Lung (tissue), 11 donors: ENCODE measurements at regions not wholly inside any gene's neighbourhood (a gene's known extent, or its start where the extent isn't known, plus 50 kb on each side); places are given as distances from the start of the nearest gene placed in this dataset.

Experiments
- ATAC-seq: fragments of 200-7000 bp; cut with Tn5 transposase; one replicate; pipeline ENCODE4 v1.9.1; 2020; ENCODE audit warnings: moderate number of reproducible peaks; ENCODE audit not compliant: insufficient read depth, low FRiP score
- DNase-seq, 3 donors: peaks; one replicate each; pipeline ENCODE4 v3.0.0-alpha.2; 2013 to 2017
- H3K27ac ChIP-seq, 2 donors: one replicate each; pipeline ENCODE4 v1.5.1; 2013; ENCODE audit warnings: mild to moderate bottlenecking in 2 of 2, moderate library complexity in 2 of 2, control low read depth in 1 of 2, inconsistent platforms in 1 of 2, low read depth in 1 of 2, low read length in 1 of 2
- H3K27me3 ChIP-seq, 3 donors: one replicate each; pipeline ENCODE4 v1.5.1; 2013; ENCODE audit warnings: low read length in 2 of 3; ENCODE audit not compliant: control insufficient read depth in 3 of 3, insufficient read depth in 3 of 3
- H3K36me3 ChIP-seq, 4 donors: one replicate each; pipeline ENCODE4 v1.5.1; 2013; ENCODE audit warnings: low read length in 4 of 4, mild to moderate bottlenecking in 1 of 4, moderate library complexity in 1 of 4; ENCODE audit not compliant: control insufficient read depth in 4 of 4, insufficient read depth in 4 of 4
- H3K4me1 ChIP-seq, 5 donors: one replicate each; pipeline ENCODE4 v1.5.1; 2013; ENCODE audit warnings: low read length in 5 of 5, mild to moderate bottlenecking in 2 of 5, moderate library complexity in 1 of 5; ENCODE audit not compliant: control insufficient read depth in 5 of 5, insufficient read depth in 5 of 5
- H3K4me3 ChIP-seq: one replicate; pipeline ENCODE4 v1.5.1; 2013; ENCODE audit warnings: mild to moderate bottlenecking, control low read depth, moderate library complexity
- H3K9ac ChIP-seq, 2 donors: one replicate each; pipeline ENCODE4 v1.5.1; 2013; ENCODE audit warnings: low read length in 2 of 2, control low read depth in 1 of 2; ENCODE audit not compliant: insufficient read depth in 1 of 2
- H3K9me3 ChIP-seq, 4 donors: one replicate each; pipeline ENCODE4 v1.5.1; 2013; ENCODE audit warnings: low read length in 3 of 4, mild to moderate bottlenecking in 1 of 4, moderate library complexity in 1 of 4; ENCODE audit not compliant: control insufficient read depth in 4 of 4, insufficient read depth in 3 of 4
- WGBS, 2 donors: extraction: QIAGEN DNeasy Blood & Tissue Kit; methylation state at CpG; one replicate each; pipeline ENCODE4 v1.1.7; 2013; 5-methylcytosine and 5-hydroxymethylcytosine counted together
- TF ChIP-seq, protein P1 (sequence below): IDR thresholded peaks from 2 replicates; pipeline ENCODE4 v1.5.1; 2012; ENCODE audit warnings: mild to moderate bottlenecking; ENCODE audit errors: control extremely low read depth, extremely low read depth
- donor health status: control.
- donor health status: control.
- donor health status: Bipolar disorder and iron deficiency.
- donor health status: healthy.
- donor health status: DM: yes; HTN: yes; CAD: no.

GRCh38 chr5:168167338-168167737 lies 124.1 kb upstream of the WWC1 start:
- Histone ChIP-seq H3K4me1 (peaks cover 0 to 18% (median 5%) of the 10 kb centered on the region in 5 donors), H3K4me3 (no peak overlapping the region), H3K27me3 (no peaks in the 10 kb centered on the region), H3K27ac (no peak overlapping the region), H3K36me3 (no peaks in the 10 kb centered on the region), H3K9me3 (peaks cover 0 to 2% (median 0%) of the 10 kb centered on the region in 4 donors), H3K9ac (no peak overlapping the region)
- TF ChIP-seq, protein P1, sequence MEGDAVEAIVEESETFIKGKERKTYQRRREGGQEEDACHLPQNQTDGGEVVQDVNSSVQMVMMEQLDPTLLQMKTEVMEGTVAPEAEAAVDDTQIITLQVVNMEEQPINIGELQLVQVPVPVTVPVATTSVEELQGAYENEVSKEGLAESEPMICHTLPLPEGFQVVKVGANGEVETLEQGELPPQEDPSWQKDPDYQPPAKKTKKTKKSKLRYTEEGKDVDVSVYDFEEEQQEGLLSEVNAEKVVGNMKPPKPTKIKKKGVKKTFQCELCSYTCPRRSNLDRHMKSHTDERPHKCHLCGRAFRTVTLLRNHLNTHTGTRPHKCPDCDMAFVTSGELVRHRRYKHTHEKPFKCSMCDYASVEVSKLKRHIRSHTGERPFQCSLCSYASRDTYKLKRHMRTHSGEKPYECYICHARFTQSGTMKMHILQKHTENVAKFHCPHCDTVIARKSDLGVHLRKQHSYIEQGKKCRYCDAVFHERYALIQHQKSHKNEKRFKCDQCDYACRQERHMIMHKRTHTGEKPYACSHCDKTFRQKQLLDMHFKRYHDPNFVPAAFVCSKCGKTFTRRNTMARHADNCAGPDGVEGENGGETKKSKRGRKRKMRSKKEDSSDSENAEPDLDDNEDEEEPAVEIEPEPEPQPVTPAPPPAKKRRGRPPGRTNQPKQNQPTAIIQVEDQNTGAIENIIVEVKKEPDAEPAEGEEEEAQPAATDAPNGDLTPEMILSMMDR, result no peak
- no peak for ATAC-seq
- no peak for DNase-seq
- WGBS, 2 donors, result 93 to 94% methylated on average over 7 of the region's 7 CpGs

DNA sequence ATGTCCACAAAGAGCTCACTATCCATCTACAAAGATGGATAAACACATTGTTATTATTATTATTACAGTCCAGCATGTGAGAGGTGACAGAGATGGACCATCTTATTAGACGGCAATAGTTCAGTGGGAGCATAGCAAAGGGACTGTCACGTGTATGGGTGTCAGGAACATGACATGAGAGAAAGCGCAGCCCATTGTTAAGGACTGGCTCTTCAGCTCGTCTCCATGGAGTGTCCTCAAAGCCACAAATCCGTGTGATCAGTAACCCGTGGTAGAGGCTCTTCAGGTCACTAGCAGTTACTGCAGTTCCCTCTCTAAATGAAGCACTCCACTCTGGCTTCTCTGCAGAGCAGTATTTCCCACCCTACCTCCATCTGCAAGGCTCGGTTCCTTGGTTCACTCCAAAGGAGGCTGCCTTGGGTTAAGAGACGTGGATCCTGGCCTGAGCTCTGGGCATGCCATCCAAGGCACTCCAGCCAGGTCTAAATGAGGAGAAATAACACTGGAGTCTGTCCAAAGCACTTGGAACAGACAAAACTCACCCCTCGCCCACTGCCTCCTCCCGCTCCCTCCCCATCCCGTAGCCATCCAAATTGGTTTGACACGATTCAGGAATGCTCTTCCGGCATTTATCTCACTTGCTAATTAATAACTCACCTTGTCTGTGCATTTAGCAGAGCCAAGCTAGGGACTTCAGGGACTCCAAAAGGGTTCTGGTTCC lies 122.3 kb upstream of the WWC1 start:
- H3K4me3 ChIP-seq, result no peak overlapping the region

DNA sequence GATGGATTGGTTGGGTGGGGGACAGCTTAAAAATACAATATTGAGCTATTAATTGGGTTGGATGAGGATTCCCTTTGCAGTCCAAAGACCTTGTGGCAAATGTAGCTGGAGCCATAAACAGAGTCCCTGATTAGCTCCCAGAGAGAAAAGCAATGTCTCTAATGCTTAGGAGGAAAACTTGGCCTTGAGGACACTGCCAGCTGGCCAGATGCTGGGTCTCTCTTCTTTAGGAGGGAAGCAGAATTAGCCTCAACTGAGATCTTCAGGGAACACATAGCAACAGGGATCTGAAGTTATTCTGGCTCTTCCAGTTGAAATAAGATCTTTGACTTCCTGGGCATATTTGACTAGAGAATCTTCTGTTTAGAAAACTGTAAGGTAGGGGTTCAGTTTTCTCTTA lies 121.7 kb upstream of the WWC1 start:
- no peaks in the 10 kb centered on the region for H3K27me3 ChIP-seq
- no peak overlapping the region for H3K9ac ChIP-seq
- DNase-seq (peak in 2 of 3 donors; percentile 30 to 59), ATAC-seq (no peak)
- H3K27ac ChIP-seq, result no peak overlapping the region
- TF ChIP-seq, protein P1, result no peak
- H3K4me3 ChIP-seq, result no peak overlapping the region
- H3K4me1 ChIP-seq, result peaks cover 0 to 16% (median 3%) of the 10 kb centered on the region in 5 donors
- no peaks in the 10 kb centered on the region for H3K9me3 ChIP-seq
- H3K36me3 ChIP-seq, result no peaks in the 10 kb centered on the region

More for the DNA sequence above, 122.3 kb upstream of the WWC1 start:
- H3K27ac ChIP-seq, result no peak overlapping the region
- H3K27me3 ChIP-seq, result no peaks in the 10 kb centered on the region
- 80 to 82% methylated on average over 13 of the region's 13 CpGs for WGBS, 2 donors
- DNase-seq (no peak), ATAC-seq (no peak)
- no peak overlapping the region for H3K9ac ChIP-seq
- H3K36me3 ChIP-seq, result no peaks in the 10 kb centered on the region
- H3K9me3 ChIP-seq, result no peaks in the 10 kb centered on the region
- H3K4me1 ChIP-seq, result peaks cover 0 to 22% (median 6%) of the 10 kb centered on the region in 5 donors
- TF ChIP-seq, protein P1, result no peak
